Keratinocyte (primary cell): ENCODE measurements at regions not wholly inside any gene's neighbourhood (a gene's known extent, or its start where the extent isn't known, plus 50 kb on each side); places are given as distances from the start of the nearest gene placed in this dataset.

Experiments used
- DNase-seq: peaks from one replicate; pipeline ENCODE4 v3.0.0-alpha.2; 2011; ENCODE audit warnings: low read depth, missing footprints, low spot score
- FAIRE-seq: peaks from 2 replicates; lab custom pipeline; 2011; peaks lifted over from hg19 to GRCh38; lab: Jason Lieb, UNC
- H2AFZ ChIP-seq: 2 replicates; pipeline ENCODE4 v1.6.0; 2012; ENCODE audit warnings: low read length, control low read depth, inconsistent platforms; ENCODE audit not compliant: control insufficient read depth
- H3K27ac ChIP-seq: 2 replicates; pipeline ENCODE4 v1.5.1; 2011; ENCODE audit warnings: low read length; ENCODE audit not compliant: control insufficient read depth, insufficient read depth
- H3K27me3 ChIP-seq: 3 replicates; pipeline ENCODE4 v1.6.0; 2011; ENCODE audit warnings: low read length; ENCODE audit not compliant: control insufficient read depth, insufficient read depth; ENCODE audit errors: extremely low read depth
- H3K36me3 ChIP-seq, 2 experiments: 2 replicates in 1 of 2; 3 replicates in 1 of 2; pipeline ENCODE4 v1.5.1; 2011; ENCODE audit warnings: low read length in 2 of 2, mild to moderate bottlenecking in 1 of 2; ENCODE audit not compliant: control insufficient read depth in 2 of 2, insufficient read depth in 2 of 2; ENCODE audit errors: extremely low read depth in 1 of 2
- H3K4me1 ChIP-seq: 3 replicates; pipeline ENCODE4 v1.5.1; 2011; ENCODE audit warnings: low read length; ENCODE audit not compliant: control insufficient read depth, insufficient read depth; ENCODE audit errors: extremely low read depth
- H3K4me2 ChIP-seq: 3 replicates; pipeline ENCODE4 v1.6.0; 2011; ENCODE audit warnings: low read depth, low read length; ENCODE audit not compliant: control insufficient read depth, insufficient read depth; ENCODE audit errors: extremely low read depth
- H3K4me3 ChIP-seq, 3 experiments: fragments of 200-600 bp in 1 of 3; sonication (generic) in 1 of 3; 2 replicates in 2 of 3; 3 replicates in 1 of 3; pipeline ENCODE4 v1.5.1; 2011 to 2016; ENCODE audit warnings: low read length in 3 of 3, mild to moderate bottlenecking in 3 of 3, control low read depth in 2 of 3, inconsistent platforms in 1 of 3, low read depth in 1 of 3, mixed read lengths in 1 of 3, mixed run types in 1 of 3, moderate library complexity in 1 of 3; ENCODE audit not compliant: control insufficient read depth in 2 of 3, insufficient read depth in 2 of 3; ENCODE audit errors: extremely low read depth in 1 of 3
- H3K79me2 ChIP-seq: 2 replicates; pipeline ENCODE4 v1.6.0; 2012; ENCODE audit warnings: low read length; ENCODE audit not compliant: control insufficient read depth, insufficient read depth
- H3K9ac ChIP-seq: 3 replicates; pipeline ENCODE4 v1.6.0; 2011; ENCODE audit warnings: low read length; ENCODE audit not compliant: control insufficient read depth, insufficient read depth; ENCODE audit errors: extremely low read depth
- H3K9me1 ChIP-seq: 3 replicates; pipeline ENCODE4 v1.6.0; 2011; ENCODE audit warnings: low read length; ENCODE audit not compliant: control insufficient read depth, insufficient read depth; ENCODE audit errors: extremely low read depth
- H3K9me3 ChIP-seq: 2 replicates; pipeline ENCODE4 v1.5.1; 2012; ENCODE audit warnings: low read depth, low read length; ENCODE audit not compliant: control insufficient read depth
- H4K20me1 ChIP-seq: 3 replicates; pipeline ENCODE4 v1.6.0; 2011; ENCODE audit warnings: low read length; ENCODE audit not compliant: control insufficient read depth, insufficient read depth; ENCODE audit errors: extremely low read depth
- EZH2 ChIP-seq: IDR thresholded peaks from one replicate; pipeline ENCODE4 v1.6.1; 2012; ENCODE audit warnings: inconsistent platforms, mild to moderate bottlenecking, low read length, moderate library complexity
- dilution Hi-C: fragments of 300-500 bp; cut with MboI; formaldehyde crosslinking; loops from one replicate; pipeline ENCODE4 v1.7.0; 2020; ENCODE audit warnings: low sequenced_read_pairs; ENCODE audit not compliant: extremely low pct_ligation_motif_present
- TF ChIP-seq, protein P1 (sequence below), 3 experiments: IDR thresholded peaks in 1 of 3; conservative IDR thresholded peaks in 1 of 3; optimal IDR thresholded peaks in 1 of 3; 2 replicates in 2 of 3; 3 replicates in 1 of 3; pipeline versions ENCODE3 to v1.5.1; 2011; ENCODE audit warnings: low read length in 3 of 3, mild to moderate bottlenecking in 3 of 3, moderate library complexity in 2 of 3, control low read depth in 1 of 3, inconsistent platforms in 1 of 3; ENCODE audit not compliant: insufficient read depth in 2 of 3; ENCODE audit errors: extremely low read depth in 1 of 3

DNA sequence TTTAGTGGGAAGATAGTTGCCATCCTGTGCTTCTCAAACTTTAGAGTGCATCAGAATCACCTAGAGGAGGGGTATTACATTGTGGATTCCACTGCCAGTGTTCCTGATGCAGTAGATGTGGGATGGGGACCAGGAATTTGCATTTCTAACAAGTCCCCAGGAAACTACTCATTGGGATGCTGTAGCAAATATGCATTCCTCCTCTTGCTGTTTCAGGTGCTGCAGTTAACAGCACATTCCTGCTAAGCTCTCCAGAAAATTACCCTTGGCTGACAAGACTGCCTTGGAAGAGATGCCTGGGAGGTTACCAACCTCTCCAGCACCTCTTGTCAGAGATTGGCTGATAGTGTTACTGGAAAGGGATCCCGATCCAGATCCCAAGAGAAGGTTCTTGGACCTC lies 270.5 kb downstream of the OSTF1 start:
- dilution Hi-C loops: no loop called here
- no peak overlapping the region for H3K9ac ChIP-seq
- FAIRE-seq (no peak), DNase-seq (no peak)
- no peak overlapping the region for H2AFZ ChIP-seq
- H3K4me1 ChIP-seq: no peaks in the 10 kb centered on the region
- no peak for TF ChIP-seq EZH2
- TF ChIP-seq, protein P1, sequence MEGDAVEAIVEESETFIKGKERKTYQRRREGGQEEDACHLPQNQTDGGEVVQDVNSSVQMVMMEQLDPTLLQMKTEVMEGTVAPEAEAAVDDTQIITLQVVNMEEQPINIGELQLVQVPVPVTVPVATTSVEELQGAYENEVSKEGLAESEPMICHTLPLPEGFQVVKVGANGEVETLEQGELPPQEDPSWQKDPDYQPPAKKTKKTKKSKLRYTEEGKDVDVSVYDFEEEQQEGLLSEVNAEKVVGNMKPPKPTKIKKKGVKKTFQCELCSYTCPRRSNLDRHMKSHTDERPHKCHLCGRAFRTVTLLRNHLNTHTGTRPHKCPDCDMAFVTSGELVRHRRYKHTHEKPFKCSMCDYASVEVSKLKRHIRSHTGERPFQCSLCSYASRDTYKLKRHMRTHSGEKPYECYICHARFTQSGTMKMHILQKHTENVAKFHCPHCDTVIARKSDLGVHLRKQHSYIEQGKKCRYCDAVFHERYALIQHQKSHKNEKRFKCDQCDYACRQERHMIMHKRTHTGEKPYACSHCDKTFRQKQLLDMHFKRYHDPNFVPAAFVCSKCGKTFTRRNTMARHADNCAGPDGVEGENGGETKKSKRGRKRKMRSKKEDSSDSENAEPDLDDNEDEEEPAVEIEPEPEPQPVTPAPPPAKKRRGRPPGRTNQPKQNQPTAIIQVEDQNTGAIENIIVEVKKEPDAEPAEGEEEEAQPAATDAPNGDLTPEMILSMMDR (optimal IDR thresholded peaks at IDR 0.05 in 1 of 3, IDR thresholded peaks at IDR 0.05 in 1 of 3, conservative IDR thresholded peaks at IDR 0.05 in 1 of 3; ENCODE audit: extremely low read depth in 1 of 3, insufficient read depth in 2 of 3, low read length in 3 of 3): no peak
- no peaks in the 10 kb centered on the region for H3K36me3 ChIP-seq
- H4K20me1 ChIP-seq: no peaks in the 10 kb centered on the region
- H3K9me3 ChIP-seq: no peaks in the 10 kb centered on the region
- H3K4me2 ChIP-seq: no peak overlapping the region
- no peaks in the 10 kb centered on the region for H3K27me3 ChIP-seq
- no peaks in the 10 kb centered on the region for H3K9me1 ChIP-seq
- H3K4me3 ChIP-seq: no peak overlapping the region
- H3K79me2 ChIP-seq: no peaks in the 10 kb centered on the region
- no peak overlapping the region for H3K27ac ChIP-seq

- H2AFZ ChIP-seq: no peak overlapping the region
- FAIRE-seq: no peak
- no peak for TF ChIP-seq EZH2
- TF ChIP-seq, protein P1 (optimal IDR thresholded peaks at IDR 0.05 in 1 of 3, IDR thresholded peaks at IDR 0.05 in 1 of 3, conservative IDR thresholded peaks at IDR 0.05 in 1 of 3; ENCODE audit: extremely low read depth in 1 of 3, insufficient read depth in 2 of 3, low read length in 3 of 3): no peak
- H3K27me3 ChIP-seq: no peaks in the 10 kb centered on the region
- no peaks in the 10 kb centered on the region for H4K20me1 ChIP-seq
- no peaks in the 10 kb centered on the region for H3K4me1 ChIP-seq
- no peak overlapping the region for H3K4me2 ChIP-seq
- H3K9me3 ChIP-seq: no peaks in the 10 kb centered on the region
- H3K9ac ChIP-seq: no peak overlapping the region
- H3K27ac ChIP-seq: no peak overlapping the region
- no peak for DNase-seq
- H3K36me3 ChIP-seq: no peaks in the 10 kb centered on the region
- no peaks in the 10 kb centered on the region for H3K9me1 ChIP-seq
- dilution Hi-C loops: no loop called here
- no peaks in the 10 kb centered on the region for H3K79me2 ChIP-seq
- H3K4me3 ChIP-seq: no peak overlapping the region
Observed at GRCh38 chr9:75359638-75360037, 271.3 kb downstream of the OSTF1 start.
